ENCODE measurements at regions not wholly inside any gene's neighbourhood (a gene's known extent, or its start where the extent isn't known, plus 50 kb on each side); places are given as distances from the start of the nearest gene placed in this dataset.
"Not testable (repeated sequence)": the region's sequence is repeated elsewhere in the genome, so short reads cannot be mapped to it uniquely, and the experiment has no call there.

- DNase-seq; H3K4me1 ChIP-seq (ENCODE audit: control insufficient read depth, insufficient read depth, low read length); H3K36me3 ChIP-seq (ENCODE audit: control insufficient read depth, insufficient read depth, low read length); H3K27ac Mint-ChIP-seq; H3K27me3 ChIP-seq (ENCODE audit: control insufficient read depth, insufficient read depth, low read length, poor library complexity, severe bottlenecking); H3K4me3 ChIP-seq (ENCODE audit: low read length); H3K9ac ChIP-seq (ENCODE audit: extremely low read depth, low read length, poor library complexity, severe bottlenecking); H3K27ac ChIP-seq (ENCODE audit: low read depth, low read length); H3K4me1 Mint-ChIP-seq; H3K27me3 Mint-ChIP-seq (ENCODE audit: insufficient read depth); H3K36me3 Mint-ChIP-seq (ENCODE audit: low read depth); H3K4me3 Mint-ChIP-seq: not testable (repeated sequence)
- H3K9me3 ChIP-seq (ENCODE audit: control insufficient read depth, low read length), result peaks cover 49% of the 10 kb centered on the region
- WGBS, 2 experiments (ENCODE audit: insufficient coverage in 1 of 2, insufficient read length in 1 of 2), result 59% methylated on average over 2 of the region's 2 CpGs; no CpG with 5 or more reads in 1 of the 2 experiments
- H3K9me3 Mint-ChIP-seq, result peaks cover 58% of the 10 kb centered on the region
Measured at GRCh38 chr21:9017206-9017605, 1504.2 kb upstream of the TPTE start.

- H3K27me3 Mint-ChIP-seq (ENCODE audit: insufficient read depth); DNase-seq; H3K4me1 Mint-ChIP-seq; H3K4me3 Mint-ChIP-seq; H3K27ac ChIP-seq (ENCODE audit: low read depth, low read length); H3K27ac Mint-ChIP-seq; H3K27me3 ChIP-seq (ENCODE audit: control insufficient read depth, insufficient read depth, low read length, poor library complexity, severe bottlenecking); H3K4me1 ChIP-seq (ENCODE audit: control insufficient read depth, insufficient read depth, low read length); H3K36me3 ChIP-seq (ENCODE audit: control insufficient read depth, insufficient read depth, low read length); H3K36me3 Mint-ChIP-seq (ENCODE audit: low read depth); H3K4me3 ChIP-seq (ENCODE audit: low read length); H3K9ac ChIP-seq (ENCODE audit: extremely low read depth, low read length, poor library complexity, severe bottlenecking): not testable (repeated sequence)
- peaks cover 48% of the 10 kb centered on the region for H3K9me3 Mint-ChIP-seq
- 49 to 94% methylated on average over 2 to 4 of the region's 5 CpGs for WGBS, 2 experiments (ENCODE audit: insufficient coverage in 1 of 2, insufficient read length in 1 of 2)
- H3K9me3 ChIP-seq (ENCODE audit: control insufficient read depth, low read length), result peaks cover 34% of the 10 kb centered on the region
Measured at GRCh38 chr21:9018731-9019253, 1502.6 kb upstream of the TPTE start.

- H3K4me3 ChIP-seq (ENCODE audit: low read length); H3K36me3 Mint-ChIP-seq (ENCODE audit: low read depth); H3K4me3 Mint-ChIP-seq; H3K27me3 ChIP-seq (ENCODE audit: control insufficient read depth, insufficient read depth, low read length, poor library complexity, severe bottlenecking); DNase-seq; H3K4me1 Mint-ChIP-seq; H3K4me1 ChIP-seq (ENCODE audit: control insufficient read depth, insufficient read depth, low read length); H3K9ac ChIP-seq (ENCODE audit: extremely low read depth, low read length, poor library complexity, severe bottlenecking); H3K36me3 ChIP-seq (ENCODE audit: control insufficient read depth, insufficient read depth, low read length); H3K27ac ChIP-seq (ENCODE audit: low read depth, low read length); H3K27me3 Mint-ChIP-seq (ENCODE audit: insufficient read depth); H3K27ac Mint-ChIP-seq: not testable (repeated sequence)
- WGBS, 2 experiments (ENCODE audit: insufficient coverage in 1 of 2, insufficient read length in 1 of 2), result 43% methylated on average over 3 of the region's 4 CpGs; no CpG with 5 or more reads in 1 of the 2 experiments
- peaks cover 57% of the 10 kb centered on the region for H3K9me3 Mint-ChIP-seq
- H3K9me3 ChIP-seq (ENCODE audit: control insufficient read depth, low read length), result peaks cover 15% of the 10 kb centered on the region
Measured at GRCh38 chr21:9024006-9024767, 1497.2 kb upstream of the TPTE start.

GRCh38 chr21:9026729-9027416 is 1494.5 kb upstream of the TPTE start:
- H3K4me1 ChIP-seq (ENCODE audit: control insufficient read depth, insufficient read depth, low read length); H3K4me3 Mint-ChIP-seq; H3K27me3 ChIP-seq (ENCODE audit: control insufficient read depth, insufficient read depth, low read length, poor library complexity, severe bottlenecking); H3K4me1 Mint-ChIP-seq; H3K36me3 Mint-ChIP-seq (ENCODE audit: low read depth); H3K9me3 ChIP-seq (ENCODE audit: control insufficient read depth, low read length); DNase-seq; H3K27ac Mint-ChIP-seq; H3K9ac ChIP-seq (ENCODE audit: extremely low read depth, low read length, poor library complexity, severe bottlenecking); H3K4me3 ChIP-seq (ENCODE audit: low read length); H3K27ac ChIP-seq (ENCODE audit: low read depth, low read length); H3K36me3 ChIP-seq (ENCODE audit: control insufficient read depth, insufficient read depth, low read length); H3K27me3 Mint-ChIP-seq (ENCODE audit: insufficient read depth): not testable (repeated sequence)
- WGBS, 2 experiments (ENCODE audit: insufficient coverage in 1 of 2, insufficient read length in 1 of 2), result 14 to 16% methylated on average over 1 to 2 of the region's 2 CpGs
- peaks cover 54% of the 10 kb centered on the region for H3K9me3 Mint-ChIP-seq

- H3K4me3 ChIP-seq (ENCODE audit: low read length); H3K27me3 Mint-ChIP-seq (ENCODE audit: insufficient read depth); H3K27me3 ChIP-seq (ENCODE audit: control insufficient read depth, insufficient read depth, low read length, poor library complexity, severe bottlenecking); H3K9me3 ChIP-seq (ENCODE audit: control insufficient read depth, low read length); H3K27ac Mint-ChIP-seq; H3K27ac ChIP-seq (ENCODE audit: low read depth, low read length); DNase-seq; H3K4me1 ChIP-seq (ENCODE audit: control insufficient read depth, insufficient read depth, low read length); H3K4me3 Mint-ChIP-seq; H3K36me3 ChIP-seq (ENCODE audit: control insufficient read depth, insufficient read depth, low read length); H3K9ac ChIP-seq (ENCODE audit: extremely low read depth, low read length, poor library complexity, severe bottlenecking); H3K4me1 Mint-ChIP-seq; H3K36me3 Mint-ChIP-seq (ENCODE audit: low read depth): not testable (repeated sequence)
- 73 to 88% methylated on average over 1 to 2 of the region's 2 CpGs for WGBS, 2 experiments (ENCODE audit: insufficient coverage in 1 of 2, insufficient read length in 1 of 2)
- H3K9me3 Mint-ChIP-seq, result peaks cover 50% of the 10 kb centered on the region
Measured at GRCh38 chr21:9027417-9027800, 1494.0 kb upstream of the TPTE start.

GRCh38 chr21:9028624-9029431 is 1492.6 kb upstream of the TPTE start:
- not testable (repeated sequence) for H3K9ac ChIP-seq (ENCODE audit: extremely low read depth, low read length, poor library complexity, severe bottlenecking); H3K9me3 ChIP-seq (ENCODE audit: control insufficient read depth, low read length); H3K4me1 Mint-ChIP-seq; H3K4me1 ChIP-seq (ENCODE audit: control insufficient read depth, insufficient read depth, low read length); H3K36me3 ChIP-seq (ENCODE audit: control insufficient read depth, insufficient read depth, low read length); H3K4me3 ChIP-seq (ENCODE audit: low read length); H3K27ac ChIP-seq (ENCODE audit: low read depth, low read length); DNase-seq; H3K27me3 Mint-ChIP-seq (ENCODE audit: insufficient read depth); H3K27ac Mint-ChIP-seq; H3K27me3 ChIP-seq (ENCODE audit: control insufficient read depth, insufficient read depth, low read length, poor library complexity, severe bottlenecking); H3K4me3 Mint-ChIP-seq; H3K36me3 Mint-ChIP-seq (ENCODE audit: low read depth)
- WGBS, 2 experiments (ENCODE audit: insufficient coverage in 1 of 2, insufficient read length in 1 of 2), result 82 to 86% methylated on average over 2 to 7 of the region's 8 CpGs
- H3K9me3 Mint-ChIP-seq, result peaks cover 51% of the 10 kb centered on the region

Measured in endodermal cell (in vitro differentiated cells).